ENCODE measurements at regions not wholly inside any gene's neighbourhood (a gene's known extent, or its start where the extent isn't known, plus 50 kb on each side); places are given as distances from the start of the nearest gene placed in this dataset.

- TF ChIP-seq CTCF (conservative IDR thresholded peaks at IDR 0.05; ENCODE audit: low read depth, low read length) = no peak
- no peak for TF ChIP-seq EZH2phosphoT487 (IDR thresholded peaks at IDR 0.05; ENCODE audit: borderline replicate concordance, low read length)
- TF ChIP-seq EZH2 (IDR thresholded peaks at IDR 0.05; ENCODE audit: low read length, unreplicated experiment) = no peak
These were observed 71.3 kb upstream of the LDB2 start for GRCh38 chr4:16969696-16970135.
